H9 (cell line): ENCODE measurements at regions not wholly inside any gene's neighbourhood (a gene's known extent, or its start where the extent isn't known, plus 50 kb on each side); places are given as distances from the start of the nearest gene placed in this dataset.

Experiments used
- DNase-seq: peaks from one replicate; pipeline ENCODE4 v3.0.0-alpha.2; 2017
- H2AFZ ChIP-seq: one replicate; pipeline ENCODE4 v1.6.1; 2013; ENCODE audit warnings: mild to moderate bottlenecking, low read length, control low read depth, moderate library complexity
- H2AK5ac ChIP-seq: 2 replicates; pipeline ENCODE4 v1.6.1; 2013; ENCODE audit warnings: low read length, control low read depth, mixed read lengths; ENCODE audit not compliant: insufficient read length
- H2BK120ac ChIP-seq: one replicate; pipeline ENCODE4 v1.6.1; 2013; ENCODE audit warnings: low read depth, mild to moderate bottlenecking, low read length, control low read depth, inconsistent platforms; ENCODE audit not compliant: poor library complexity, severe bottlenecking
- H2BK12ac ChIP-seq: 2 replicates; pipeline ENCODE4 v1.6.1; 2013; ENCODE audit warnings: low read length, control low read depth, mixed read lengths, low read depth; ENCODE audit not compliant: insufficient read length
- H2BK15ac ChIP-seq: 2 replicates; pipeline ENCODE4 v1.6.1; 2013; ENCODE audit warnings: low read depth, low read length, control low read depth
- H2BK20ac ChIP-seq: one replicate; pipeline ENCODE4 v1.6.1; 2013; ENCODE audit warnings: low read depth, mild to moderate bottlenecking, low read length, control low read depth, inconsistent platforms; ENCODE audit not compliant: poor library complexity, severe bottlenecking
- H2BK5ac ChIP-seq: 2 replicates; pipeline ENCODE4 v1.6.1; 2013; ENCODE audit warnings: low read length, control low read depth, mixed read lengths; ENCODE audit not compliant: insufficient read length
- H3K14ac ChIP-seq: 2 replicates; pipeline ENCODE4 v1.6.1; 2013; ENCODE audit warnings: low read length, control low read depth; ENCODE audit not compliant: insufficient read depth
- H3K18ac ChIP-seq: 2 replicates; pipeline ENCODE4 v1.6.1; 2013; ENCODE audit warnings: low read depth, mild to moderate bottlenecking, mixed read lengths, low read length, control low read depth; ENCODE audit not compliant: insufficient read length
- H3K23ac ChIP-seq: 2 replicates; pipeline ENCODE4 v1.6.1; 2013; ENCODE audit warnings: low read length, control low read depth, mixed read lengths, low read depth; ENCODE audit not compliant: insufficient read length
- H3K23me2 ChIP-seq: 2 replicates; pipeline ENCODE4 v1.6.1; 2013; ENCODE audit warnings: low read depth, mild to moderate bottlenecking, mixed read lengths, low read length, control low read depth; ENCODE audit not compliant: insufficient read length, poor library complexity, severe bottlenecking
- H3K27ac ChIP-seq: 2 replicates; pipeline ENCODE4 v1.5.1; 2013; ENCODE audit warnings: low read length, control low read depth, mixed read lengths, low read depth; ENCODE audit not compliant: insufficient read length
- H3K27me3 ChIP-seq: 2 replicates; pipeline ENCODE4 v1.6.1; 2013; ENCODE audit warnings: low read length, control low read depth, inconsistent platforms; ENCODE audit not compliant: insufficient read depth
- H3K4ac ChIP-seq: 2 replicates; pipeline ENCODE4 v1.6.1; 2013; ENCODE audit warnings: low read depth, mild to moderate bottlenecking, control low read depth, inconsistent platforms, low read length, moderate library complexity
- H3K4me1 ChIP-seq: 2 replicates; pipeline ENCODE4 v1.6.1; 2013; ENCODE audit warnings: low read length, control low read depth, inconsistent platforms; ENCODE audit not compliant: insufficient read depth
- H3K4me2 ChIP-seq: 2 replicates; pipeline ENCODE4 v1.6.1; 2013; ENCODE audit warnings: low read length, control low read depth, mixed read lengths; ENCODE audit not compliant: insufficient read length, insufficient read depth
- H3K56ac ChIP-seq: 2 replicates; pipeline ENCODE4 v1.6.1; 2013; ENCODE audit warnings: low read depth, mild to moderate bottlenecking, mixed read lengths, low read length, control low read depth; ENCODE audit not compliant: insufficient read length
- H3K79me1 ChIP-seq: 2 replicates; pipeline ENCODE4 v1.6.1; 2013; ENCODE audit warnings: low read depth, mild to moderate bottlenecking, moderate library complexity, low read length, control low read depth, inconsistent platforms; ENCODE audit not compliant: insufficient read depth, poor library complexity, severe bottlenecking
- H3K79me2 ChIP-seq: 2 replicates; pipeline ENCODE4 v1.6.1; 2013; ENCODE audit warnings: low read length, control low read depth, inconsistent platforms; ENCODE audit not compliant: insufficient read depth
- H3K9ac ChIP-seq: 2 replicates; pipeline ENCODE4 v1.6.1; 2013; ENCODE audit warnings: low read length, control low read depth, mixed read lengths; ENCODE audit not compliant: insufficient read length; ENCODE audit errors: extremely low read depth
- H3K9me3 ChIP-seq: one replicate; pipeline ENCODE4 v1.6.1; 2013; ENCODE audit warnings: low read depth, low read length, inconsistent platforms; ENCODE audit not compliant: control insufficient read depth
- H3T11ph ChIP-seq: one replicate; pipeline ENCODE4 v1.6.1; 2013; ENCODE audit warnings: mild to moderate bottlenecking, low read length, control low read depth, inconsistent platforms
- H4K20me1 ChIP-seq: one replicate; pipeline ENCODE4 v1.6.1; 2013; ENCODE audit not compliant: control insufficient read depth, insufficient read length, insufficient read depth
- H4K5ac ChIP-seq: 2 replicates; pipeline ENCODE4 v1.6.1; 2013; ENCODE audit warnings: low read depth, mild to moderate bottlenecking, mixed read lengths, low read length, control low read depth; ENCODE audit not compliant: insufficient read length
- H4K8ac ChIP-seq: replicated peaks from 2 replicates; pipeline ENCODE4 v1.6.1; 2013; ENCODE audit warnings: low read length, control low read depth, mixed read lengths, low read depth; ENCODE audit not compliant: insufficient read length
- H4K91ac ChIP-seq: 2 replicates; pipeline ENCODE4 v1.6.1; 2013; ENCODE audit warnings: low read depth, mild to moderate bottlenecking, moderate library complexity, mixed read lengths, low read length, control low read depth; ENCODE audit not compliant: insufficient read length
- H3K27ac Mint-ChIP-seq, 3 experiments: 2 replicates in 2 of 3; 3 replicates in 1 of 3; pipeline ENCODE4 v1.8.0; 2020 to 2021; ENCODE audit warnings: mixed read lengths in 3 of 3, mild to moderate bottlenecking in 1 of 3, moderate library complexity in 1 of 3
- H3K27me3 Mint-ChIP-seq: 2 replicates; pipeline ENCODE4 v1.8.0; 2021; ENCODE audit warnings: low read depth, mild to moderate bottlenecking, moderate library complexity, mixed read lengths
- H3K36me3 Mint-ChIP-seq, 3 experiments: 2 replicates in 2 of 3; 3 replicates in 1 of 3; pipeline ENCODE4 v1.8.0; 2020 to 2021; ENCODE audit warnings: low read depth in 3 of 3, mixed read lengths in 3 of 3; ENCODE audit not compliant: insufficient read depth in 1 of 3
- H3K4me1 Mint-ChIP-seq, 2 experiments: 2 replicates each; pipeline ENCODE4 v1.8.0; 2020; ENCODE audit warnings: mixed read lengths in 2 of 2
- H3K4me3 Mint-ChIP-seq, 2 experiments: 2 replicates in 1 of 2; 3 replicates in 1 of 2; pipeline ENCODE4 v1.8.0; 2020 to 2021; ENCODE audit warnings: mild to moderate bottlenecking in 2 of 2, mixed read lengths in 2 of 2, moderate library complexity in 1 of 2
- H3K9me3 Mint-ChIP-seq, 2 experiments: 2 replicates in 1 of 2; 3 replicates in 1 of 2; pipeline ENCODE4 v1.8.0; 2020; ENCODE audit warnings: mild to moderate bottlenecking in 2 of 2, mixed read lengths in 2 of 2, moderate library complexity in 1 of 2
- WGBS: extraction: QIAGEN DNeasy Blood & Tissue Kit; methylation state at CpG from one replicate; pipeline ENCODE4 v1.1.7; 2013; ENCODE audit warnings: missing lambda C conversion rate, low lambda C conversion rate, mixed read lengths; ENCODE audit not compliant: insufficient read length; ENCODE audit errors: extremely low coverage; 5-methylcytosine and 5-hydroxymethylcytosine counted together
- TF ChIP-seq, protein P1 (sequence below): fragments of 200-600 bp; sonication (generic); conservative IDR thresholded peaks from 3 replicates; pipeline ENCODE4 v1.8.0; 2021; ENCODE audit warnings: antibody characterized with exemption, mild to moderate bottlenecking

DNA sequence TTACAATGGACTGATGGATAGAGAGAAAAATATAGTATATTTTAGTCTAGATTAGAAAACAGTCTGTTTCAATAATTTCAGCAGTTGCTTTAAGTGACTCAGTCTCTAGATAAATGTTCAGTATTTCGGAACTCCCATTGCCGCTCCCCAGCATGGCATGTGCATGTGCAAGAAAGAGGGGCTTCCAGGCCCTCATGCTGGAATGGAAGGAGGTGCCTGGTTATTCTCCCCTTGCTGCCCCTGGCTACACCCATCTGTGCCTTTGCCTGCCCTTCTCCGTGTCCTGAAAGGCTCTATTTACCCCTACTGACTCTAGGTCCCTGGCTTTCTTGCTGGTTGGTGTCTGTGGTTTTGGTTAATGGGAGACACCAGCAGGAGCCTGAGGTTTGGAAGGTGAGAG is 115.7 kb upstream of the IFNGR1 start:
- Histone ChIP-seq H3K79me2 (no peaks in the 10 kb centered on the region), H3K23ac (no peak overlapping the region), H3K9me3 (no peaks in the 10 kb centered on the region), H4K5ac (no peak overlapping the region), H2AFZ (no peak overlapping the region), H4K20me1 (no peaks in the 10 kb centered on the region), H2BK12ac (no peak overlapping the region), H3K79me1 (no peaks in the 10 kb centered on the region), H4K8ac (no peak overlapping the region), H3T11ph (no peak overlapping the region), H3K18ac (no peak overlapping the region), H2BK5ac (no peak overlapping the region), H4K91ac (no peak overlapping the region), H2BK20ac (no peak overlapping the region), H2BK15ac (no peak overlapping the region), H3K27ac (no peak overlapping the region), H3K4me1 (peaks cover 4% of the 10 kb centered on the region; the same call in 1 of the 2 replicates), H3K4me2 (no peak overlapping the region), H3K14ac (no peak overlapping the region; the same call in 1 of the 2 replicates), H2AK5ac (no peak overlapping the region), H3K56ac (no peak overlapping the region), H3K9ac (no peak overlapping the region), H3K4ac (no peak overlapping the region), H3K27me3 (no peaks in the 10 kb centered on the region), H3K23me2 (no peaks in the 10 kb centered on the region), H2BK120ac (no peak overlapping the region)
- no CpG with 5 or more reads among the region's 3 CpGs for WGBS
- Mint-ChIP-seq H3K27me3 (peaks cover 2% of the 10 kb centered on the region), H3K36me3 (no peaks in the 10 kb centered on the region; a peak in 1 of 7 replicates), H3K4me1 (peaks cover 0 to 7% of the 10 kb centered on the region in 2 experiments; a peak in 2 of 4 replicates), H3K9me3 (no peaks in the 10 kb centered on the region; a peak in 1 of 5 replicates), H3K27ac (no peak overlapping the region), H3K4me3 (no peak overlapping the region)
- TF ChIP-seq, protein P1, sequence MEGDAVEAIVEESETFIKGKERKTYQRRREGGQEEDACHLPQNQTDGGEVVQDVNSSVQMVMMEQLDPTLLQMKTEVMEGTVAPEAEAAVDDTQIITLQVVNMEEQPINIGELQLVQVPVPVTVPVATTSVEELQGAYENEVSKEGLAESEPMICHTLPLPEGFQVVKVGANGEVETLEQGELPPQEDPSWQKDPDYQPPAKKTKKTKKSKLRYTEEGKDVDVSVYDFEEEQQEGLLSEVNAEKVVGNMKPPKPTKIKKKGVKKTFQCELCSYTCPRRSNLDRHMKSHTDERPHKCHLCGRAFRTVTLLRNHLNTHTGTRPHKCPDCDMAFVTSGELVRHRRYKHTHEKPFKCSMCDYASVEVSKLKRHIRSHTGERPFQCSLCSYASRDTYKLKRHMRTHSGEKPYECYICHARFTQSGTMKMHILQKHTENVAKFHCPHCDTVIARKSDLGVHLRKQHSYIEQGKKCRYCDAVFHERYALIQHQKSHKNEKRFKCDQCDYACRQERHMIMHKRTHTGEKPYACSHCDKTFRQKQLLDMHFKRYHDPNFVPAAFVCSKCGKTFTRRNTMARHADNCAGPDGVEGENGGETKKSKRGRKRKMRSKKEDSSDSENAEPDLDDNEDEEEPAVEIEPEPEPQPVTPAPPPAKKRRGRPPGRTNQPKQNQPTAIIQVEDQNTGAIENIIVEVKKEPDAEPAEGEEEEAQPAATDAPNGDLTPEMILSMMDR: no peak
- no peak for DNase-seq
